Colonic mucosa (tissue), 4 donors: ENCODE measurements at regions not wholly inside any gene's neighbourhood (a gene's known extent, or its start where the extent isn't known, plus 50 kb on each side); places are given as distances from the start of the nearest gene placed in this dataset.
"Not testable (repeated sequence)": the region's sequence is repeated elsewhere in the genome, so short reads cannot be mapped to it uniquely, and the experiment has no call there.

ENCODE experiments used
- DNase-seq: peaks from one replicate; pipeline ENCODE4 v3.0.0-alpha.2; 2020
- H3K27ac ChIP-seq: fragments of 200-600 bp; one replicate; pipeline ENCODE4 v1.8.0; 2021
- H3K27me3 ChIP-seq: fragments of 200-600 bp; one replicate; pipeline ENCODE4 v1.8.0; 2021
- H3K36me3 ChIP-seq: fragments of 200-600 bp; one replicate; pipeline ENCODE4 v1.8.0; 2021
- H3K4me1 ChIP-seq: fragments of 200-600 bp; one replicate; pipeline ENCODE4 v1.8.0; 2021; ENCODE audit warnings: mild to moderate bottlenecking
- H3K4me3 ChIP-seq: fragments of 200-600 bp; one replicate; pipeline ENCODE4 v1.8.0; 2021
- H3K9ac ChIP-seq, 2 donors: one replicate each; pipeline ENCODE4 v1.7.0; 2013; ENCODE audit warnings: control low read depth in 2 of 2, low read depth in 2 of 2, low read length in 2 of 2
- H3K9me3 ChIP-seq: fragments of 200-600 bp; one replicate; pipeline ENCODE4 v1.8.0; 2021
- intact Hi-C: fragments of 100-400 bp; cut with DNase I; formaldehyde crosslinking; loops from one replicate; pipeline ENCODE4 v1.14.1; 2022
- TF ChIP-seq, protein P1 (sequence below): fragments of 200-600 bp; IDR thresholded peaks from one replicate; pipeline ENCODE4 v1.8.0; 2022; ENCODE audit warnings: antibody characterized with exemption, mild to moderate bottlenecking
- donor health status: healthy.
- donor health status: DM: no; HTN: no; CAD: no.
- donor health status: DM: no; HTN: no; CAD: no.

DNA sequence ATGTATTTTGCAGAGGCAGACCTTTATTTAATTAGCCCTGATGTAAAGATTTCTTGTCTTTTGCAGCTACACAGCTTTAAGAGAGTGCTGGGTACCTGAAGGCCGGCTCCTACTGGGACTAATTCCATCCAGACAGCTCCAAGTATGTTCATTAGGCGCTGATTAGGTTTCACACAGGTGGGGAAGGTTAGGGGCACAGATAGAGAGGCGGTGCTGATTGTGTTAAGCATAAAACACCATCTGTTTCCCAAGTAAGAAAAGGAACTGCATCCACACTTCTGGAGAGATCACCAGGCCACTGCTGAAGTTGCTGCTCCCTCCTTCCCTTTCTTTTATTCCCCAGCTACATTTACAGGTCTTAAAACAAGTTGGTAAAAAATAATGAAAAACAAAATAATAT is 349.5 kb downstream of the ZIC3 start:
- H3K27me3 ChIP-seq: no peaks in the 10 kb centered on the region
- TF ChIP-seq, protein P1, sequence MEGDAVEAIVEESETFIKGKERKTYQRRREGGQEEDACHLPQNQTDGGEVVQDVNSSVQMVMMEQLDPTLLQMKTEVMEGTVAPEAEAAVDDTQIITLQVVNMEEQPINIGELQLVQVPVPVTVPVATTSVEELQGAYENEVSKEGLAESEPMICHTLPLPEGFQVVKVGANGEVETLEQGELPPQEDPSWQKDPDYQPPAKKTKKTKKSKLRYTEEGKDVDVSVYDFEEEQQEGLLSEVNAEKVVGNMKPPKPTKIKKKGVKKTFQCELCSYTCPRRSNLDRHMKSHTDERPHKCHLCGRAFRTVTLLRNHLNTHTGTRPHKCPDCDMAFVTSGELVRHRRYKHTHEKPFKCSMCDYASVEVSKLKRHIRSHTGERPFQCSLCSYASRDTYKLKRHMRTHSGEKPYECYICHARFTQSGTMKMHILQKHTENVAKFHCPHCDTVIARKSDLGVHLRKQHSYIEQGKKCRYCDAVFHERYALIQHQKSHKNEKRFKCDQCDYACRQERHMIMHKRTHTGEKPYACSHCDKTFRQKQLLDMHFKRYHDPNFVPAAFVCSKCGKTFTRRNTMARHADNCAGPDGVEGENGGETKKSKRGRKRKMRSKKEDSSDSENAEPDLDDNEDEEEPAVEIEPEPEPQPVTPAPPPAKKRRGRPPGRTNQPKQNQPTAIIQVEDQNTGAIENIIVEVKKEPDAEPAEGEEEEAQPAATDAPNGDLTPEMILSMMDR: no peak
- H3K36me3 ChIP-seq: no peaks in the 10 kb centered on the region
- no peaks in the 10 kb centered on the region for H3K4me1 ChIP-seq
- DNase-seq: no peak
- no peak overlapping the region for H3K27ac ChIP-seq
- H3K9me3 ChIP-seq: no peaks in the 10 kb centered on the region
- intact Hi-C loops: no loop called here
- no peak overlapping the region for H3K4me3 ChIP-seq
- H3K9ac ChIP-seq: no peak overlapping the region

DNA sequence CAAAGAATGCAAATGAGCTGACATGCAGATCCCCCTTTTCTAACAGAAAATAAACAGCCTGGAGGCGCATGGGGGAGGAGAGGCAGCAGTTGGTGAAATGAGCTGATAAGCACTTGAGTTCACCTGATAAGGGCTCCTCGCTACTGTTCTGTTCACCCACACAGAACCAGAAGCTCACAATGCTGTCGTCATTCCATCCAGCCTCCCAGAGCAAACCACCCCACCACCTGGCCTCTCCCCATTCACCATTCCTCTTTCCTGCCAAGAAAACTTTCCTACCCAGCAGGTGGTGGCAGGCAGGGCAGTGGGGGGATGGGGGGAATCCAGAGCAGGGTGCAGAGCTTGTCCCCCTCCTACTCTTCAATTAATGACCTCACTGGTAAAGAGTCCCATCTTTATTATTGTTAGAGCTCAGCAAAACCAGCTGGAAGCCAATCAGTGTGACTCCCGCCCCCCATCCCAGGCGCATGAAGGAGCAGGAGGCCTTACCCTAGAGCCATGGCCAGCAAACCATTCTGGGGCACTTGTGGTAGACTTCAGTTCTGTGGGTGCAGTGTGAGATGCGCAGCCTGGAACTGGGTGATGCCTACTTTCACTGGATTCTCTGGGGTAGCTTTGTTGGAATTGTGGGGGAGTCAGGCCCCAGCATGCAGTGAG is 350.3 kb downstream of the ZIC3 start:
- H3K4me3 ChIP-seq: no peak overlapping the region
- H3K36me3 ChIP-seq: no peaks in the 10 kb centered on the region
- H3K27ac ChIP-seq: no peak overlapping the region
- no peaks in the 10 kb centered on the region for H3K4me1 ChIP-seq
- no peak for DNase-seq
- intact Hi-C loops: no loop called here
- H3K9me3 ChIP-seq: no peaks in the 10 kb centered on the region
- no peak overlapping the region for H3K9ac ChIP-seq
- H3K27me3 ChIP-seq: no peaks in the 10 kb centered on the region
- TF ChIP-seq, protein P1: no peak

DNA sequence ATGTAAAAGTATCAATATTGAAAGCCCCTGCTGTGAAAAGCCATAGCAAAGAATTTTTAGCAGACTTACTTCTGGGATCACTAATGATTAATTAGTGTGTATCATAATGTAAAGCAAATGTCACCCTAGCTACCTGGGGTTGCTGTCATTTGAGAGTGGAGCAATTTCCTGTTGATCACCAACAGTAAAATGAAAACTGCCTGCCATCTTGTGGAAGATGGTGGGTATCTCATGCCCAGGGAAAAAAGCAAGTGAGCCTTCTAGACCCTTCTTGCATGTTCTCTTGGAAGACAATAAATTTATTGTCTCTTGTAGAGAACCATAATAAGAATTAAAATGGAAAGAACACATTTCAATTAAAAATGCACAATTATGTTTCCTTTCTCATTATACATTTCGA is 360.2 kb downstream of the ZIC3 start:
- no peaks in the 10 kb centered on the region for H3K9me3 ChIP-seq
- TF ChIP-seq, protein P1: no peak
- no peaks in the 10 kb centered on the region for H3K4me1 ChIP-seq
- no peak overlapping the region for H3K9ac ChIP-seq
- H3K36me3 ChIP-seq: no peaks in the 10 kb centered on the region
- intact Hi-C loops: no loop called here
- no peak for DNase-seq
- H3K27ac ChIP-seq: no peak overlapping the region
- no peaks in the 10 kb centered on the region for H3K27me3 ChIP-seq
- H3K4me3 ChIP-seq: no peak overlapping the region

DNA sequence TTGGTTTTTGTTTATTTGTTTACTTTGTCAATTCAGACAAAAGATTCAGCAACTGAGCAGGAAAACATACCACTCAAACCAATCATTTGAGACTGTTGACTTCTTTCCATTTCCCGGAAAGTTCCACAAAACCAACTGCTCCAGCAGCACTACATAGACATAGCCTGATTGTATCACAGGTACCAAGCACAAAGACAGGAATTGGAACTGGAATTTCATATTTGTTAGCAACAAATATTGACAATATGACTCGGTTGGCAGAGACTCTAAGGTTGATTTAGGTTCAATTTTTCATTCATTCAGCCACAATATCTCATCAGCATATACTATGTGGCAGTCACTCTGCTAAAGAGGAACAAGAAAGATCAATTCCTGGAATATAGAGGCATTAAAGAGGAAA is 364.0 kb downstream of the ZIC3 start:
- Histone ChIP-seq H3K36me3 (no peaks in the 10 kb centered on the region), H3K4me3 (no peak overlapping the region), H3K27ac (no peak overlapping the region), H3K9ac (no peak overlapping the region), H3K4me1 (no peaks in the 10 kb centered on the region), H3K9me3 (no peaks in the 10 kb centered on the region), H3K27me3 (no peaks in the 10 kb centered on the region)
- intact Hi-C loops: no loop called here
- TF ChIP-seq, protein P1: no peak
- no peak for DNase-seq

DNA sequence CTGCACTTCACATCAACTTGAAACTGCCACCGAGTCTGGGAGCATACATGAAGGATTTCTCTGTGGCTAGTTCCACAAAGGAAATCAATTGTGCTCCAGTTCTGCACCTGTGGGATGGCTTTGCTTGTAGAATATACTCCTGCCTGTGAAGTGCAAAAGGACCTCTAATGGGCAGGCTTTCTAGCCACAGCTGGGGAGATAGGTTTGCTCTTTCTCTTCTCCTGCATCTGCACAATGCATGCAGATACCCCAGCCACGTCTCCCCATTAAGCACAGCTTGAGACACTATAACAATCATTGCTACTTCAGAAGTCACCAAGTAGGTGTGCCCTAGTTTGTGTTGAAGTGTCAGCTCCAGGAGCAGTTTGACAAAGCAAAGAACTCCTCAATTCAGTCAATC is 364.6 kb downstream of the ZIC3 start:
- Histone ChIP-seq H3K27ac (no peak overlapping the region), H3K4me1 (no peaks in the 10 kb centered on the region), H3K36me3 (no peaks in the 10 kb centered on the region), H3K27me3 (no peaks in the 10 kb centered on the region), H3K4me3 (no peak overlapping the region), H3K9ac (no peak overlapping the region), H3K9me3 (no peaks in the 10 kb centered on the region)
- intact Hi-C loops: no loop called here
- TF ChIP-seq, protein P1: no peak
- no peak for DNase-seq

DNA sequence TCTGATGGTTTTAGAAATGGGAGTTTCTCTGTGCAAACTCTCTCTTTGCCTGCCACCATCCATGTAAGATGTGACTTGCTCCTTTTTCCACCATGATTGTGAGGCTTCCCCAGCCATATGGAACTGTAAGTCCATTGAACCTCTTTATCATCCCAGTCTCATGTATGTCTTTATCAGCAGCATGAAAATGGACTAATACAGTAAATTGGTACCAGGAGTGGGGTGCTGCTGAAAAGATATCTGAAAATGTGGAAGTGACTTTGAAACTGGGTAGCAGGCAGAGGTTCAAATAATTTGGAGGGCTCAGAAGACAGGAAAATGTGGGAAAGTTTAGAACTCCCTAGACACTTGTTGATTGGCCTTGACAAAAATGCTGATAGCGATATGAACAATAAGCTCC is 368.3 kb downstream of the ZIC3 start:
- H3K27me3 ChIP-seq, H3K4me1 ChIP-seq, intact Hi-C loops: not testable (repeated sequence)

DNA sequence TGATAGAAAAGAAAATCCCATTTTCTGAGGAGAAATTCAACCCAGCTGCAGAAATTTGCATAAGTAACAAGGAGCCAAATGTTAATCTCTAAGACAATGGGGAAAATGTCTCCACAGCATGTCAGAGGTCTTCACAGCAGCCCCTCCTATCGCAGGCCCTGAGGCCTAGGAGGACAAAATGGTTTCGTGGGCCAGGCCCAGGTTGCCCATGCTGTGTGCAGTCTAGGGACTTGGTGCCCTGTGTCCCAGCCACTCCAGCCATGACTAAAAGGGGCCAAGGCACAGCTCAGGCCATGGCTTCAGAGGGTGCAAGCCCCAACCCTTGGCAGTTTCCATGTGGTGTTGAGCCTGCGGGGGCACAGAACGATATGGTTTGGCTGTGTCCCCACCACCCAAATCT is 369.0 kb downstream of the ZIC3 start:
- DNase-seq, H3K27me3 ChIP-seq, H3K9ac ChIP-seq, intact Hi-C loops, H3K9me3 ChIP-seq, H3K4me3 ChIP-seq, H3K36me3 ChIP-seq, H3K4me1 ChIP-seq, H3K27ac ChIP-seq: not testable (repeated sequence)

More for the DNA sequence above, 368.3 kb downstream of the ZIC3 start:
- not testable (repeated sequence) for DNase-seq, H3K36me3 ChIP-seq, H3K27ac ChIP-seq, H3K9ac ChIP-seq, H3K4me3 ChIP-seq, H3K9me3 ChIP-seq
